HAP-1 (cell line): ENCODE measurements at regions not wholly inside any gene's neighbourhood (a gene's known extent, or its start where the extent isn't known, plus 50 kb on each side); places are given as distances from the start of the nearest gene placed in this dataset.

Experiments
- DNase-seq, 2 experiments: peaks; one replicate each; pipeline ENCODE4 v3.0.0-alpha.2; 2016 to 2020; ENCODE audit warnings: low spot score in 2 of 2
- H3K27me3 ChIP-seq: fragments of 250-450 bp; sonication (Bioruptor Pico); 2 replicates; pipeline ENCODE4 v1.5.1; 2020; ENCODE audit warnings: low read depth, mild to moderate bottlenecking, moderate library complexity
- H3K36me3 ChIP-seq: fragments of 250-450 bp; sonication (Bioruptor Pico); replicated peaks from 2 replicates; pipeline ENCODE4 v1.5.1; 2020; ENCODE audit warnings: mild to moderate bottlenecking
- H3K4me1 ChIP-seq: fragments of 250-450 bp; sonication (Bioruptor Pico); 2 replicates; pipeline ENCODE4 v1.5.1; 2020; ENCODE audit warnings: mild to moderate bottlenecking
- H3K4me3 ChIP-seq: fragments of 250-450 bp; sonication (Bioruptor Pico); 2 replicates; pipeline ENCODE4 v1.5.1; 2020; ENCODE audit warnings: mild to moderate bottlenecking, moderate library complexity
- H3K9me3 ChIP-seq: fragments of 250-450 bp; sonication (Bioruptor Pico); 2 replicates; pipeline ENCODE4 v1.5.1; 2020; ENCODE audit warnings: mild to moderate bottlenecking, moderate library complexity
- in situ Hi-C: fragments of 300-500 bp; cut with MboI; formaldehyde crosslinking; loops from 3 replicates; pipeline ENCODE4 v1.14.3; 2020; ENCODE audit warnings: low sequenced_read_pairs, inconsistent platforms, mixed read lengths

DNA sequence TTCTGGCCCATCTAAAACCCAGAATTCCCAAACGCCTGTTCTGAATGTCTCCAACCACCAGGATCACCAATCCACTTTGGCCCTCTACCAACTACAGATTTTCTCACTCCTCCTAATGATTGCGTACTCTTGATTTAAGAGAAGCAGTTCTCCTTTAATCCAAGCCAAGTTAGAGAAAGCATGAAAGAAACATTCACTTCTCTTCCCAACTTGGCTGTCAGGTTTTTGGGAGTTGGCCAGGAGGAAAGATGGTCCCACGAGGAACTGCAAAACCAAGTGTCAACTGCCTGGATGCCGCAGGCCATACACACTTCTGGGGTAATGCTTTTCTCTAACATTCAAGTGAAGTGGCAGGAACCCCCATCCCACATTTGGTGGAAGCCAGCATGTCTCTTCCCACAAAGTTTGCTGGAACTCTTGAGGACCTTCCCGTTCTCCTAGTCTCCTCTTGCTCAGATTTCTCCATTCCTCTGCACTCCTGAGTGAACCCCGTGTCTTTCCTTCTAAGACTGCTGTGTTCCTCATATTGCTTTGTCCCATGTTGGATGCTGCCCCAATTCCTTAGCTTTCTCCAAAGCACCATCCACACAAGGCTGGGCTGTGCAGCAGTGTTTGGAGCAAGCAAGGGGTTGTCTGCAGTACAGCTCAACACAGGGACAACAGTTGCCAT is 138.5 kb upstream of the LGALSL start:
- H3K36me3 ChIP-seq: no peaks in the 10 kb centered on the region
- H3K9me3 ChIP-seq: no peaks in the 10 kb centered on the region
- no peak for DNase-seq
- no peak overlapping the region for H3K4me3 ChIP-seq
- no peaks in the 10 kb centered on the region for H3K27me3 ChIP-seq
- peaks cover 3% of the 10 kb centered on the region; the same call in 1 of the 2 replicates for H3K4me1 ChIP-seq
- in situ Hi-C loops: no loop called here

- H3K27me3 ChIP-seq: no peaks in the 10 kb centered on the region
- DNase-seq: no peak
- H3K4me3 ChIP-seq: no peak overlapping the region
- no peaks in the 10 kb centered on the region for H3K4me1 ChIP-seq
- no peaks in the 10 kb centered on the region for H3K36me3 ChIP-seq
- in situ Hi-C loops: no loop called here
- no peaks in the 10 kb centered on the region for H3K9me3 ChIP-seq
These were observed 136.1 kb upstream of the LGALSL start for GRCh38 chr2:64317707-64318475.

DNA sequence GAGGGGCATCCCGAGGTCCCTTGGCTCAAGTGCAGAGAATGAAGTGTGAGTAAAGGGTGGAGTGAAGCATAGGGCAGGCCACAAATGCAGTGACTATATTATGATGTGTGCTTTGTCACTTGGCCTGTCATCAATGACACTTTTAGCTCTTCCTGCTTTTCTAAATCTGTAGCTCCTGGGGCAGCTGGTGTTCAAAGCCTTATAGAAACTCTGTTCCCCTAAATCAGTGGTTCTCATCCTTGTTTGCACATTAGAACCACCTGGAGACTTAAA is 135.6 kb upstream of the LGALSL start:
- H3K4me3 ChIP-seq: no peak overlapping the region
- H3K4me1 ChIP-seq: no peaks in the 10 kb centered on the region
- no peaks in the 10 kb centered on the region for H3K9me3 ChIP-seq
- no peaks in the 10 kb centered on the region for H3K36me3 ChIP-seq
- DNase-seq: no peak
- no peaks in the 10 kb centered on the region for H3K27me3 ChIP-seq
- in situ Hi-C loops: no loop called here

DNA sequence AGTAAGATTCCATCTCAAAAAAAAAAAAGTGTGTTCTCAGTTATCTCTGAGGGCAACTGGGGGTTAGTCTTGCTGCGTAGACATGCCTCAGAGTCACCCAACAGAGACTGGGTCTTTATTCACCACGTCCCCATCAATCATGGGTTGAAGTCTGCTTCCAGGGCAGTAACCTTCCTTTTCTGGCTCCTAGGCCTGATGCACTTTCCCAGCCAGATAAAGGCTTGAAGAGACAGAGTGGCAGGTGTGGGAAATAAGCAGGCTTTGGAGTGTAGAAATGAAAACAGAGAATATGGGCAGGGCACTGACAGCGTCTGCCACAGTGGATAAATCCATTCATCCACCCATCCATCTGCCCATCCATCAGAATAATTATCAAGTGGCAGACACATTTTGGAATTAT is 134.1 kb upstream of the LGALSL start:
- in situ Hi-C loops: no loop called here
- no peak overlapping the region for H3K4me3 ChIP-seq
- H3K9me3 ChIP-seq: no peaks in the 10 kb centered on the region
- H3K27me3 ChIP-seq: no peaks in the 10 kb centered on the region
- DNase-seq: no peak
- H3K36me3 ChIP-seq: no peaks in the 10 kb centered on the region
- no peaks in the 10 kb centered on the region for H3K4me1 ChIP-seq

GRCh38 chr2:64322433-64322832 is 131.5 kb upstream of the LGALSL start:
- Histone ChIP-seq H3K36me3 (no peaks in the 10 kb centered on the region), H3K4me3 (no peak overlapping the region), H3K9me3 (no peaks in the 10 kb centered on the region), H3K4me1 (no peaks in the 10 kb centered on the region), H3K27me3 (no peaks in the 10 kb centered on the region)
- in situ Hi-C loops: no loop called here
- no peak for DNase-seq

- no peaks in the 10 kb centered on the region for H3K9me3 ChIP-seq
- H3K36me3 ChIP-seq: no peaks in the 10 kb centered on the region
- H3K27me3 ChIP-seq: no peaks in the 10 kb centered on the region
- DNase-seq: no peak
- H3K4me1 ChIP-seq: no peaks in the 10 kb centered on the region
- H3K4me3 ChIP-seq: no peak overlapping the region
- in situ Hi-C loops: no loop called here
These were observed 130.8 kb upstream of the LGALSL start for GRCh38 chr2:64323197-64323596.

DNA sequence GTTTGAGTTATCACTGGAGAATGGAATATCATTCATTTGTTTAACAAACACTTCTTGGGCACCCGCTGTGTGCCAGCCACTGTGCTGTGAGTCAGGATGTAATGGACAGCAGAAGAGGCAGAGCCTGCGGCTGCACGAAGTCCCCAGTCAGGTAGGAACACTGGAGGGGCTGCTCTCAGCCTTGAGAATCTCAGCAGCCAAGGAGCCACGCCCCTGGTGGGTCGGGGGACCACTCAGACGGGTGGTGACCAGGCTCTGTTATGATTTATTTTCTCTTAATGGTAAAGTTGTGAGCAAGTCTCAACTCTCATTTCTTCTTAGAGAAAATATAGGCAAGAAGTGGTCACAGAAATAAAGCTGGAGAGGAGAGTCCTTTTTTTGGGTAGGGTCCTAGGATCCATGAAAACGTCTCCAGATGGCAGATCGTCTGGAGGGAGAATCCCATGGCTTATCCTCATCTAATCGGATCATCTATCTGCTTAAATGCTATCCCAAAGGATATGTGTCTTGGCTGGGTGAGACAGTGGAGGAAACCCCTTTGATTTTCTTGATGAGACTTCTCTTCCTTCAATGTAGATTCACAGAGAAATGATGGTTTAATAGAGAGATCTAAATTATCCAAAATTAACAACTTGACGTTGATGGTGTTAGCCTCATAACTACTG is 129.1 kb upstream of the LGALSL start:
- no peak for DNase-seq
- no peaks in the 10 kb centered on the region for H3K9me3 ChIP-seq
- H3K36me3 ChIP-seq: no peaks in the 10 kb centered on the region
- no peak overlapping the region for H3K4me3 ChIP-seq
- H3K4me1 ChIP-seq: no peaks in the 10 kb centered on the region
- in situ Hi-C loops: loop anchor here (5.0 kb wide), 1 partner anchor 547 kb away; no protein-coding TSS in a partner anchor
- H3K27me3 ChIP-seq: no peaks in the 10 kb centered on the region

DNA sequence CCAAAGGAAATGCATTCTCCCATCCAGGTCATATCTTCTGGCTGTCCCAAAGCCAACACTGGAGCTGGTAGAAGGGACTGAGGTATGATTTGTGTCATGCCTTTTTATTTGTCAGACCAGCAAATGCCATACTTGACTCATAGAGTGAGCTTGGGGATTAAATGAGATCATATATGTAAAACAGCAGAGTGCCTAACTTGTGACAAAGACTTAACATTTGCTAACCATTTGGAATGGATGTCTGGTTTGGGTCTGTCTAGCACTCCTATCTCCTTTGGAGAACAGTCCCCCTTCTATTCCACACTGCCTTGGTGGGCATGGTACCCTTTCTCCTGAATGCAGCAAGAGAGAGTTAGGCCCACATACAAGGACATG is 128.5 kb upstream of the LGALSL start:
- Histone ChIP-seq H3K9me3 (no peaks in the 10 kb centered on the region), H3K4me3 (no peak overlapping the region), H3K4me1 (no peaks in the 10 kb centered on the region; the same call in 1 of the 2 replicates), H3K36me3 (no peaks in the 10 kb centered on the region), H3K27me3 (no peaks in the 10 kb centered on the region)
- in situ Hi-C loops: loop anchor here (5.0 kb wide), 1 partner anchor 547 kb away; no protein-coding TSS in a partner anchor
- DNase-seq: no peak

DNA sequence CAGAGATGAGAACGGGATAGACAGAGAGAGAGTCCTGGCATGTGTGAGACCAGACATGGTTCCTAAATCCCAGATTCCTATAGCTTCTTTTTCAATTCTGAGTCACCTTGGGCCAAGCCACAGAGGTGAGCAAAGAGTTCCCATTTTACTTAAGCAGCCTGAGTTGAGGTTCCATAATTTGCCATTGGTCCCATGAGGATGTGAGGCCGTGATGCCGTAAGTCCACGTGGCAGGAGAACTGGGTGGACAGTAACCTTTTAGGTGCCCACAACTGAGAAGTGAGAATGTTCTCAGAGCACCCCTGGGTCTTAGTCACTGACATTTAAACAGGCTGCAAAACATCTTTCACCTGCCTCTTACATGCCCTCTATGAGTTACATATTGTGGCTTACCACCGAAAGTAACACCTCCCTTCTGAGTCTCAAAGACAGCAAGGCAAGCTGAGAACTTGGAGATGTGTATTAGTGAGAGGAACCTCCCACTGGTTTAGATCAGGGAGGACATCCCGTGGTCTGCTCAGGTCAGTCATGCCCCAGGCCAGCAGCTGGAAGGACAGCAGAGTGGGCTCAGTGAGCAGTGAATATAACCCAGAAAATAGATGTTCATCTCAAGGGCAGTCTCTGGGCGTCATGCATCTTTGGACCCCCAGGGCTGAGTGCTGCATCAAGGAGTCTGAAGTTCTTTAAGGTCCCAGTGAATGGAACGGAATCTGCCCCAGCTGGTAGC is 127.9 kb upstream of the LGALSL start:
- no peak overlapping the region for H3K4me3 ChIP-seq
- no peaks in the 10 kb centered on the region for H3K36me3 ChIP-seq
- no peaks in the 10 kb centered on the region for H3K9me3 ChIP-seq
- no peak for DNase-seq
- peaks cover under 1% of the 10 kb centered on the region for H3K4me1 ChIP-seq
- H3K27me3 ChIP-seq: no peaks in the 10 kb centered on the region
- in situ Hi-C loops: loop anchor here (5.0 kb wide), 1 partner anchor 546 kb away; no protein-coding TSS in a partner anchor

DNA sequence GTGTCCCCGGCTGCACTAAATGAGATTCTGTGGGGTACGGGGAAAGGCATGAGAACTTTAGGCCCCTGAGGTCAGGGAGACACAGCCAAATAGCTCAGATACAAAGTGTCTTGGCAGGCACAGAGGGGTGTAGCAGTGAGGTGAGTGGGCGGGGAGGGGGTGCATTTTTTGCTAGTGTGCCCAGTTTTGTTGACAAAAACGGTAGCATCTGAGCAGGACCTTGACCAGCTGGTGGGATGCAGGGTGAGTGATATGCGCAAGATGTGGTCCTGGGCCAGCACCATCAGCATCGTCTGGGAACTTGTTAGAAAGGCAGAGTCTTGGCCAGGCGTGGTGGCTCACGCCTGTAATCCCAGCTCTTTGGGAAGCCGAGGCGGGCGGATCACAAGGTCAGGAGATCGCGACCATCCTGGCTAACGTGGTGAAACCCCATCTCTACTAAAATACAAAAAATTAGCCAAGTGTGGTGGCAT is 127.3 kb upstream of the LGALSL start:
- in situ Hi-C loops: loop anchor here (5.0 kb wide), 1 partner anchor 546 kb away; no protein-coding TSS in a partner anchor
- H3K9me3 ChIP-seq: no peaks in the 10 kb centered on the region
- no peak overlapping the region for H3K4me3 ChIP-seq
- H3K27me3 ChIP-seq: no peaks in the 10 kb centered on the region
- DNase-seq: no peak
- H3K4me1 ChIP-seq: peaks cover 7% of the 10 kb centered on the region
- no peaks in the 10 kb centered on the region for H3K36me3 ChIP-seq

DNA sequence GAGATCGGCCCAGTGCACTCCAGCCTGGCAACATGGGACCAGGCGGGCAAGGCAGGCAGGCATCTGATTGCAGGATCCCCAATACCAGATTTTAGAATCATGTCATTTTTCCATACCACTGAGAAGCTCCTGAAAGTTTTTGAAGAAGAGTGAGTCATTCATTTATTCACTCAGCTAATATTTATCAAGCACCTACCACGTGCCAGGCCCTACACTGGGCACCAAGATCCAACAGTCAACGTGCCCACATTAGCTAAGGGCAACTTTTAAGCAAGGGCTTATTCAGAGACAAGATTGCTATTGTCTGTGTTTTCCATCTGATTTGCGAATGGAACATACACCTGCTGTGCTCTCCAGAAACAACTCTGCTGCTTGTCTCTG is 126.8 kb upstream of the LGALSL start:
- no peaks in the 10 kb centered on the region for H3K27me3 ChIP-seq
- peaks cover 8% of the 10 kb centered on the region for H3K4me1 ChIP-seq
- H3K4me3 ChIP-seq: no peak overlapping the region
- no peaks in the 10 kb centered on the region for H3K9me3 ChIP-seq
- in situ Hi-C loops: loop anchor here (5.0 kb wide), 1 partner anchor 545 kb away; no protein-coding TSS in a partner anchor
- no peaks in the 10 kb centered on the region for H3K36me3 ChIP-seq
- no peak for DNase-seq

GRCh38 chr2:64327510-64328414 is 126.2 kb upstream of the LGALSL start:
- Histone ChIP-seq H3K4me3 (no peak overlapping the region), H3K27me3 (no peaks in the 10 kb centered on the region), H3K9me3 (no peaks in the 10 kb centered on the region), H3K36me3 (no peaks in the 10 kb centered on the region), H3K4me1 (peaks cover 8% of the 10 kb centered on the region)
- in situ Hi-C loops: loop anchor here (5.0 kb wide), 1 partner anchor 545 kb away; no protein-coding TSS in a partner anchor
- DNase-seq: peak in 1 of 2 experiments; percentile 28

DNA sequence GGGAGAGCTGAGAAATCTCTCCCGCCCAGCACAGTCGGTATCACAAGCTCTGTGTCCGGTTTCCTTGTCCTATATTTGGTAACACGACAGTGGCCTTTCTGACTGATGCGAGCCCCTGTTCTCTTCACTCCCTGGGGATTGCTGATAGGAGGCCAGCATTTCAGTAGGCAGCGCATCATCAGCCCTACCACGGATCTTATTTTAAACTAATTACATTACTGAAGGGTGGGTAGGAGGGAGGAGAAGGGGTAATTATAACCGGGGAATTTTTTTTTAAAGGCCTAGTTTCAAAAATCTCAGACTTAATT is 125.6 kb upstream of the LGALSL start:
- in situ Hi-C loops: loop anchor here (5.0 kb wide), 1 partner anchor 544 kb away; no protein-coding TSS in a partner anchor
- Histone ChIP-seq H3K9me3 (no peaks in the 10 kb centered on the region), H3K4me1 (peaks cover 8% of the 10 kb centered on the region), H3K4me3 (no peak overlapping the region), H3K27me3 (no peaks in the 10 kb centered on the region), H3K36me3 (no peaks in the 10 kb centered on the region)
- DNase-seq: no peak
